ENCODE measurements at regions not wholly inside any gene's neighbourhood (a gene's known extent, or its start where the extent isn't known, plus 50 kb on each side); places are given as distances from the start of the nearest gene placed in this dataset.

DNA sequence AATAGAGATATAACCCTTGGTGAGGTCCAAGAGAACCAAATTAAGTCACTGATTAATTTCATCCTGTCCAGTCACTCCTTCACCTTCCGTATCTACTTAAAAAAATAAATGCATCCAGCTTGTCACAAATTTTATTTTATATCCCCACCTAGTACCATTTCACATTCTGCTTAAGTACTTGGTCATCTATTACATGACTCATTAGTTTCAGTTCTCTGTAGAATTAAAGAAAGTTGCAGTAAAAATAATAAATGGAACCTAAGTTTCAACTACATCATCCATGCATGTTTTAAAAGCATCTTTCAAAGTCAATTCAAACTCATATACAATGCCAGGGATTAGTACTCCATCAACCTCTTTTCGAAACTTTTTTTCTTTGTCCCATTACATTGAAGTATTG, 130.2 kb downstream of the SH2D1A start:
- Histone ChIP-seq H3K4me2 (ENCODE audit: low read depth, low read length, poor library complexity, severe bottlenecking) (no peak overlapping the region), H3K36me3 (ENCODE audit: insufficient read depth, low read length) (no peaks in the 10 kb centered on the region), H4K20me1 (ENCODE audit: insufficient read depth, low read length, poor library complexity, severe bottlenecking) (no peaks in the 10 kb centered on the region), H3K9me3 (ENCODE audit: insufficient read depth, low read depth, low read length) (no peaks in the 10 kb centered on the region), H2AFZ (ENCODE audit: low read length) (no peak overlapping the region), H3K9ac (ENCODE audit: low read depth, low read length, poor library complexity, severe bottlenecking) (no peak overlapping the region), H3K27me3 (ENCODE audit: insufficient read depth, low read length, poor library complexity, severe bottlenecking) (no peaks in the 10 kb centered on the region), H3F3A (ENCODE audit: low read depth) (no peaks in the 10 kb centered on the region), H3K4me3 (ENCODE audit: low read length, poor library complexity, severe bottlenecking) (no peak overlapping the region), H3K9me2 (replicated peaks; ENCODE audit: low read depth, low read length) (no peaks in the 10 kb centered on the region), H3K79me2 (ENCODE audit: insufficient read depth, low read length) (no peaks in the 10 kb centered on the region), H3K4me1 (ENCODE audit: insufficient read depth, low read length, poor library complexity, severe bottlenecking) (no peaks in the 10 kb centered on the region)
- TF ChIP-seq, protein P1, sequence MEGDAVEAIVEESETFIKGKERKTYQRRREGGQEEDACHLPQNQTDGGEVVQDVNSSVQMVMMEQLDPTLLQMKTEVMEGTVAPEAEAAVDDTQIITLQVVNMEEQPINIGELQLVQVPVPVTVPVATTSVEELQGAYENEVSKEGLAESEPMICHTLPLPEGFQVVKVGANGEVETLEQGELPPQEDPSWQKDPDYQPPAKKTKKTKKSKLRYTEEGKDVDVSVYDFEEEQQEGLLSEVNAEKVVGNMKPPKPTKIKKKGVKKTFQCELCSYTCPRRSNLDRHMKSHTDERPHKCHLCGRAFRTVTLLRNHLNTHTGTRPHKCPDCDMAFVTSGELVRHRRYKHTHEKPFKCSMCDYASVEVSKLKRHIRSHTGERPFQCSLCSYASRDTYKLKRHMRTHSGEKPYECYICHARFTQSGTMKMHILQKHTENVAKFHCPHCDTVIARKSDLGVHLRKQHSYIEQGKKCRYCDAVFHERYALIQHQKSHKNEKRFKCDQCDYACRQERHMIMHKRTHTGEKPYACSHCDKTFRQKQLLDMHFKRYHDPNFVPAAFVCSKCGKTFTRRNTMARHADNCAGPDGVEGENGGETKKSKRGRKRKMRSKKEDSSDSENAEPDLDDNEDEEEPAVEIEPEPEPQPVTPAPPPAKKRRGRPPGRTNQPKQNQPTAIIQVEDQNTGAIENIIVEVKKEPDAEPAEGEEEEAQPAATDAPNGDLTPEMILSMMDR (conservative IDR thresholded peaks at IDR 0.05; ENCODE audit: low read length), result no peak
- TF ChIP-seq EZH2phosphoT487 (IDR thresholded peaks at IDR 0.05; ENCODE audit: borderline replicate concordance), result no peak

DNA sequence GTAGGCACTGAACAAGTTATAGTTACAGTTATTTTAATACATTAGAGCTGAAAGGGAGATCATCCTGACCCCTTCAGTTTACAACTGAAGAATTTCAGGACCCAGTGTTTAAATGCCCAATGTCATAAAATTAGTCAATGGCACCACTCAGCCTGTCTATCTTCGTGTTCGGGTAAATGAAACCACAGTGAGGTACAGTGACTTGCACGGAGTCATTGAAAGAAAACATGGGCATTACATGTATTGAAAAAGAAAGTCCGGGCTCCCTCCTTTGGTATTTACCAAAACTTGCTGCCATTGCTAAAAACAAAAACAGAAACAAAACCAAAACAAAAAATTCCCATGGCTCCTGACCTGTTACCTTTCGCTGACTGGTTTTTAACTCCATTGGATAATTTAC, 131.7 kb downstream of the SH2D1A start:
- TF ChIP-seq, protein P1 (conservative IDR thresholded peaks at IDR 0.05; ENCODE audit: low read length), result no peak
- TF ChIP-seq EZH2phosphoT487 (IDR thresholded peaks at IDR 0.05; ENCODE audit: borderline replicate concordance), result no peak
- no peaks in the 10 kb centered on the region for H3K79me2 ChIP-seq (ENCODE audit: insufficient read depth, low read length)
- H3K4me3 ChIP-seq (ENCODE audit: low read length, poor library complexity, severe bottlenecking), result no peak overlapping the region
- no peaks in the 10 kb centered on the region for H3K9me2 ChIP-seq (replicated peaks; ENCODE audit: low read depth, low read length)
- no peaks in the 10 kb centered on the region for H3K4me1 ChIP-seq (ENCODE audit: insufficient read depth, low read length, poor library complexity, severe bottlenecking)
- H4K20me1 ChIP-seq (ENCODE audit: insufficient read depth, low read length, poor library complexity, severe bottlenecking), result no peaks in the 10 kb centered on the region
- no peaks in the 10 kb centered on the region for H3K36me3 ChIP-seq (ENCODE audit: insufficient read depth, low read length)
- H3F3A ChIP-seq (ENCODE audit: low read depth), result no peaks in the 10 kb centered on the region
- no peak overlapping the region for H2AFZ ChIP-seq (ENCODE audit: low read length)
- H3K4me2 ChIP-seq (ENCODE audit: low read depth, low read length, poor library complexity, severe bottlenecking), result no peak overlapping the region
- H3K9ac ChIP-seq (ENCODE audit: low read depth, low read length, poor library complexity, severe bottlenecking), result no peak overlapping the region
- no peaks in the 10 kb centered on the region for H3K27me3 ChIP-seq (ENCODE audit: insufficient read depth, low read length, poor library complexity, severe bottlenecking)
- no peaks in the 10 kb centered on the region for H3K9me3 ChIP-seq (ENCODE audit: insufficient read depth, low read depth, low read length)

DNA sequence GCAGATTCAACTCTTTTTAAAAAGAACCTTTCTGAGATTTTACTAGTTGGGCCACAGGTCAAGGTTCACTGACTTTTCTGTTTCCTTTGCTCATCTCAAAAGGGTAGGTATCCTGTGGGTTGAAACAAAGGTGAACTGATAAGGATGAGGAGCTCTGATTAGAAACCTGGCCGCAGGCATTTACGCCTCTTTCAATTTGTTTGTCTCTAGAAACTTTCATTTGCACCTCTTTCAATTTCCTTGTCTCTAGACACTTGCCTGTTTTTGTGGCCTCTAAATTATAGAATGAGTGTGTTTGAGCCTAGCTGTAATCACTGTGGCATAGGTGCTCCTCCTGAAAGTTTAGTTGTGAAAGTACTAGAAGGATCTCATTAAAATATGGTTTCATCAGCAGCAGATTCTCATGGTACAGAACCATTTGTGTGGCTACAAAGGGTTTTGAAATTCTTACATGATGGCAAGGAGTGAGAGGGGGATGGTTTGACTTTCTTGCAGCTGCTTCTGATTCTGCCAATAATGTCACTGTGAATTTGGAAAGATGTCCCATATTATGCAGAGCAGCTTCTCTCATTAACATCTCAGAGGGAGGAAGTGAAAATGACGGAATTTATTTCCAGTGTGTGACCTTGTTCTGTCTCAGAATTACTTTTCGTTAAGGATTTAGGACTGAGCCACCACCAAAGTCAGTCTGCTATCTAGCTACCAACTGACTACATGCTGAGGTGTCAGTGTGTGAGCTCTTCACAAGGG, 142.2 kb downstream of the SH2D1A start:
- Histone ChIP-seq H3K4me2 (ENCODE audit: low read depth, low read length, poor library complexity, severe bottlenecking) (no peak overlapping the region), H3K27me3 (ENCODE audit: insufficient read depth, low read length, poor library complexity, severe bottlenecking) (no peaks in the 10 kb centered on the region), H2AFZ (ENCODE audit: low read length) (no peak overlapping the region), H3K79me2 (ENCODE audit: insufficient read depth, low read length) (no peaks in the 10 kb centered on the region), H3K9me3 (ENCODE audit: insufficient read depth, low read depth, low read length) (no peaks in the 10 kb centered on the region), H3K4me1 (ENCODE audit: insufficient read depth, low read length, poor library complexity, severe bottlenecking) (no peaks in the 10 kb centered on the region), H3K9ac (ENCODE audit: low read depth, low read length, poor library complexity, severe bottlenecking) (no peak overlapping the region), H3K36me3 (ENCODE audit: insufficient read depth, low read length) (no peaks in the 10 kb centered on the region), H3K9me2 (replicated peaks; ENCODE audit: low read depth, low read length) (no peaks in the 10 kb centered on the region), H3F3A (ENCODE audit: low read depth) (no peaks in the 10 kb centered on the region), H3K4me3 (ENCODE audit: low read length, poor library complexity, severe bottlenecking) (no peak overlapping the region), H4K20me1 (ENCODE audit: insufficient read depth, low read length, poor library complexity, severe bottlenecking) (no peaks in the 10 kb centered on the region)
- TF ChIP-seq, protein P1 (conservative IDR thresholded peaks at IDR 0.05; ENCODE audit: low read length), result no peak
- no peak for TF ChIP-seq EZH2phosphoT487 (IDR thresholded peaks at IDR 0.05; ENCODE audit: borderline replicate concordance)
